HG02973 (cell line): ENCODE measurements at regions not wholly inside any gene's neighbourhood (a gene's known extent, or its start where the extent isn't known, plus 50 kb on each side); places are given as distances from the start of the nearest gene placed in this dataset.

Source experiments
- ATAC-seq: cut with Tn5 transposase; IDR thresholded peaks from one replicate; pipeline ENCODE4 v1.9.1; 2021; ENCODE audit warnings: moderate library complexity; ENCODE audit not compliant: unreplicated experiment

DNA sequence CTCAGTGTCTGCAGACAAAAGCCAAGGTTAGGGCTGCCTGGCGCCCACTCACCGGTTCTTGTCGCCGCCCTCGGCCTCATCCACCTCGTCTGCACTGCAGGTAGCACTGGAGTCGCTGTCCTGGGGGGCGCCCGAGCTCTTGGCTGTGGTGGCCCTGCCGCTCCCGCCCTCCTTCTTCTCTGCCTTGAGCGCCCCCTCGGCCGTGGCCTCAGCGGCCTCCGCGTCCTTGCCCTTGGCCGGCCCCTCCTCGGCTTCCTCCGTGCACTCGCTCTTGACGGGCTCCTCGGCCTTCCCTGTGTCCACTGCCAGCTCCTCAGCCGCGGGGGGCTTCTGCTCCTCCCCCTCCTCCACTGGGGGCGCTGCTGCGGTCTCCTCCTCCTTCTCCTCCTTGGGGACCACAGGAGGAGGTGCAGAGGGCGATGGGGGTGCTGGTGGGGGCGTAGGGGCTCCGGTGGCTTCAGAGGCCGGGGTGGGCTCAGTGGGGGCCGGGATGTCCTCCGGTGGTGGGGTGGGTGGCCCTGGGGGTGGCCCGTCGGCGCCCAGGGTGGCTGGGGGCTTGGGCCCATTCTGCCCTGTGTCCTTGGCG lies 77.2 kb downstream of the RFLNA start:
- ATAC-seq = no peak

DNA sequence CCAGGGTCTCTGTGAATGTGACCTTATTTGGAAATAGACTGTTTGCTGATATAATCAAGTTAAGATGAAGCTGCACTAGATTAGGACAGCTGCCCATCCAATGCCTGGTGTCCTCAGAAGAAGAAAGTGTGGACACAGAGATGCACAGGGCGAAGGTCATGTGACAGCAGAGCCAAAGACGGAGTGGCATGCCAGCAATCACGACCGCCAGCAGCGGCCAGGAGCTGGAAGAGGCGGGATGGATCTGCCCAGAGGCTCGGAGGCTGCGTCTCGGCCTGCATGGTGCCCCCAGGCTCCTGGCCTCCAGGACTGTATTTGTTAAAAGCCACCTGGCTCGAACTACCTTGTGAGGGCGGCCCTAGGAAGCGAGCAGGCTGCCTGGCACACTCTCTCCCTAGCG lies 76.5 kb downstream of the RFLNA start:
- ATAC-seq = no peak

DNA sequence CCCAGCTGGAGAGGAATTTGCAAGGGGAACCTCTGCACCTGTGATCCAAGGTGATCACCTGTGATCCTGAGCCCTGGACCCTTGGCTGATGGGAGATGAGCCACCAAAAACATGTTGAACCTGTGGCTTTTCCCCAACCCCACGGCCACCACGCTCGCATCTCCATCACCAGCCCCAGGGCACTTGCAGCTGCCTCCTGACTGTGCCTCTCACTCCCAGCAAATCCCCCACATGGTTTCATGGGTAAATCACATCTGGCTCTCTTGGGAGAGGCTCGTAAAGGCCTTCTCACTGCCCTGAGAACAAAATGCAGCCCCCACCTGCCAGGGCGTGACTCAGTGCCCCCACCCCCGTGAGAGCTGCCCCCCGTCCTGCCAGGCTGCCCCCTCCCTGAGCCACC lies 76.0 kb downstream of the RFLNA start:
- no peak for ATAC-seq

DNA sequence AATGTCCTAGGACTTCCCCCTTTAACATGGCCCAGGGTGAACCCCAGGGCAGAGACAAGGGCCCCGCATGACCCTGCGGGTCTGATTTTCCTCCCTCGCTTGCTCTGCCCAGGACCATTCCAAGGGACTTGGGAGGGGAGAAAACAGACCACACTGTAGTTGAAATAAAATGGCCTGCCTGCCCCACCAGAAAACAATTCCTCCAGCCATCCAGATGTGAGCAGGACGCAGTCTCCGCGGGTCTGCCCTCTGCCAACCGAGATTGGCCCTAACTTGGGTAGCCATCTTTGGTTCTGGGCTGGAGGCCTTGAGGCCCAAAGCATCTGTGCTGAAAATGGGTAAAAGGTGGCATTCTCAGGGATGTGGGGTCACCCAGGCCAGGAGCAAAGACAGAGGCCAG lies 75.5 kb downstream of the RFLNA start:
- no peak for ATAC-seq

DNA sequence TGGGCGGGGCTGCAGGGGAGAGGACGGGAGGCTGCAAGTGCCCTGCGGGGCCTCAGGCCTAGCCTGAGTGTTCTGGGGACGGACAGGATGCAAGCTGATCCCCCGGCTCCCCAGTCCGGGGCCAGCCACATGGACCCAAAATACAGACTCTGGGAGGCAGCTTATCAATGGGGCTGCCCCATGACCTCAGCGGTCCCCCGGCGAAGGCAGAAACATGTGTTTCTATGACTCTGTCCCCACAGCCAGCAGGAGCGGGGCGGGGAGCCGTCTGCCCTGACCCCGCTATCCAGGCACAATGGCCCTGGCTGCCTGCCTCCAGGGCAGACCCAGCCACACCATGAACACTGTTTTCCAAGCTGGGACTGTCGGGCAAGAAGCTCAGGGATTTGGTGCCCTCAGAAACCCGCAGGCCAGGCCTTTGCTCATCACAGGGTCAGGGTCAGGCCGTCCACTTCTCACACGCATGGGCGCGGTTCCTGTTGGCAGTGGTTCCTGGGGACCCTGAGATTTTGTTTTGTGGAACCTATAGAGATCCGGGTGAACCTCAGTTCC lies 75.0 kb downstream of the RFLNA start:
- no peak for ATAC-seq

DNA sequence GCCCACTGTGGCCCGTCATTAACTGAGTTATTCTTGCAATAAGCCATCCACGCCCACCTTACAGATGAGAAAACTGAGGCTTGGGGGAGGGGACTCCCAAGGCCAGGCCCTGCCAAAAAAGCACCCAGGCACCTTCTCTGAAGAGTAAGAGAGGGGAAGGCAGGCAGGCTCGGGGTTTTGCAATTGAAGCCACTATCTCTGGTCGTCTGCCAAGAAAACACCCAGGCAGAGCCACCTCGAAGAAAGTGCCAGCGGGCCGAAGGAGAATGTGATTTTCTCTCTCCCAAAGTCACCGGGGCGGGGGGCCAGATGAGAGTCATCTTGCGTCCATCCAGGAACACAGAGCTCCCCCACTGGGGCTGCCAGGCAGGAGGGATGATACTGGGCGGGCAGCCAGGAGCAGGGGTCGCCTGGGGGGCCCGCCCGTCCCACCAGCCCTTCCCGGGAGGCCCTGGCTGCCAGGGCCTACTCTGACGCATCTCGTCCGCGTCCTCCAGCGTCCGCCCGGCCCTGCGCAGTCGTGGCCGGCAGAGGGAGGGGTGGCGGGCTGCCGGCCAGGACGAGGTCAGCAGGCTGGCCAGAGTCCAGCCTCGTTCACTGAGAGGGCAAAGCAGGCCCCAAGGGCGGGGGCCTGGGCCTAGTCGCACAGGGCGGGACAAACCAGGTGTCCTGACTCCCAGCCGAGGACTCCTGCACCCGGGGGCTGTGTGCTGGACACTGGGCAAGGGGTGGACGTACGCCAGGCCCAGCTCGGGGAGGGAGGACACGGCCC lies 74.3 kb downstream of the RFLNA start:
- ATAC-seq = no peak

DNA sequence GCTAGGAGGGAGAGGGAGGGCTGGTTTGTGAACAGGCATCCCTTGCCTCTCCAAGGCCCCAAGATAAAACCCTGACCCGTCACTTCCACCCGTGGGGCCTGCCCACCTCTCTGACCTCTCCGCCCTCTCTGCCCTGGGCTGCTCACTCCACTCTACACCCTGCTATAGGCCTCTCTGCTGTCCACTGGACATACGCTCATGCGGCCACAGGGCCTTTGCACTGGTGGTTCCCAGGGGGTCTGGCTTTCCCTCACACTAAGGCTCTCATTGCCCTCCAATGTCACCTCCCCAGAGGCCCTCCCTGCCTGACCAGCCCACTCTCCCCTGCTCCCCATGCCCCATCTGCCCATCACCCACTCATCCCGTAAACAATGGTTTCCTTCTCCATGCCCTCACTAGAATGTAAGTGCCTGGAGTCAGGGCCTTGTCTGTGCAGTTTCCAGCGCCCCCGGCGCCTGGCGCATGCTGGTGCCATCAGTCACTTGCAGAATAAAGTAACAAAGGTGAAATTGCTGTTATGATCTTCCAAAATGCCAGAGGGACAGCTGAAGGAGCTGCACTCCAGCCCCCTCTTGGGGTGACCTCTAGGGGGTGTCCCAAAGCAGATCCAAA lies 73.6 kb downstream of the RFLNA start:
- ATAC-seq = no peak

DNA sequence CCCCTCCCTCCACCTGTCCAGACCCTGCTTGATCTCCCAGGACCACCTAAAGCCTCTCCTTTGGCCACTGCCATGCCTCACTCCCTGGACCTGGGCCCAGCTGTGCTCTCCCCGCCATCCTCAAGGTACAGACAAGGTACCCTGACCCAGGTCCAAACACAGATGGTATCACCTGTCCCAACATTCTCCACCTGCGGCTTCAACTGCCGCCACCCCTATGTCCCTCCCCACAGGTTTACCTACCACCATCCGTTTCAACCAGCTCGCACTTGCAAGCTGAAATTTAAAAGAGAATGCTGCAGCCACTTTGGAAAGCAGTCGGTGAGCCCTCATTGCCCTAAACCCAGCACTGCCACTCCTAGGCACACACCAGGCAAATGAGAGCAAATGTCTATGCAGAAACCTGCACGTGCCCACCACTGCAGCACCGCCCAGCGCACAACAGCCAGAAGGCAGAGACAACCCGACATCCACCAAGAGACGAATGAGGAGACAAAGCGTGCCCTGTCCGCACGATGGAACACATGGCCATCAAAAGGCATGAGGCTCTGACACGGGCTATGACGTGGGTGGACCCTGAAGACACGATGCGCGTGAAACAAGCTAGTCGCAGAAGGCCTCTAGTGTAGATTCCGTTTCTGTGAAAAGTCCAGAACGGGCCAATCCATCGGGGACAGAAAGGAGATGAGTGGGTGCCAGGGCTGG lies 71.0 kb downstream of the RFLNA start:
- no peak for ATAC-seq
